Urinary bladder (tissue), 3 donors: ENCODE measurements at regions not wholly inside any gene's neighbourhood (a gene's known extent, or its start where the extent isn't known, plus 50 kb on each side); places are given as distances from the start of the nearest gene placed in this dataset.
A peak's percentile ranks its signal among the peaks of the same experiment; 100 is the strongest.

Experiments
- DNase-seq: peaks from one replicate; pipeline ENCODE4 v3.0.0-alpha.2; 2015; ENCODE audit errors: extremely low spot score
- H3K27ac ChIP-seq: one replicate; pipeline ENCODE4 v1.5.1; 2013; ENCODE audit warnings: low read depth, mild to moderate bottlenecking, moderate library complexity
- H3K36me3 ChIP-seq: one replicate; pipeline ENCODE4 v1.6.1; 2013; ENCODE audit warnings: mild to moderate bottlenecking, moderate library complexity; ENCODE audit not compliant: insufficient read depth
- H3K4me1 ChIP-seq: one replicate; pipeline ENCODE4 v1.6.1; 2013; ENCODE audit warnings: mild to moderate bottlenecking, moderate library complexity; ENCODE audit not compliant: insufficient read depth
- H3K4me3 ChIP-seq: one replicate; pipeline ENCODE4 v1.5.1; 2013; ENCODE audit warnings: low read depth, low read length
- WGBS: extraction: QIAGEN DNeasy Blood & Tissue Kit; methylation state at CpG from one replicate; pipeline ENCODE4 v1.1.7; 2013; 5-methylcytosine and 5-hydroxymethylcytosine counted together
- donor health status: healthy with polysubstance abuse.
- donor health status: healthy.

GRCh38 chr17:83196024-83196365 lies 116.6 kb downstream of the METRNL start:
- 49% methylated on average over 9 of the region's 9 CpGs for WGBS
- DNase-seq = no peak

GRCh38 chr17:83196366-83196765 lies 117.0 kb downstream of the METRNL start:
- H3K4me1 ChIP-seq = peaks cover 2% of the 10 kb centered on the region
- no peak for DNase-seq

More at GRCh38 chr17:83196024-83196365, 116.6 kb downstream of the METRNL start:
- H3K27ac ChIP-seq = no peak overlapping the region
- H3K36me3 ChIP-seq = no peaks in the 10 kb centered on the region
- no peak overlapping the region for H3K4me3 ChIP-seq
- peaks cover 2% of the 10 kb centered on the region for H3K4me1 ChIP-seq

GRCh38 chr17:83196973-83197880 lies 117.8 kb downstream of the METRNL start:
- H3K4me3 ChIP-seq = no peak overlapping the region
- no peak for DNase-seq
- no peaks in the 10 kb centered on the region for H3K36me3 ChIP-seq
- H3K27ac ChIP-seq = no peak overlapping the region
- H3K4me1 ChIP-seq = peaks cover 2% of the 10 kb centered on the region
- 76% methylated on average over 24 of the region's 24 CpGs for WGBS

More at GRCh38 chr17:83196366-83196765, 117.0 kb downstream of the METRNL start:
- H3K4me3 ChIP-seq = no peak overlapping the region
- WGBS = 97% methylated on average over 10 of the region's 10 CpGs
- H3K27ac ChIP-seq = no peak overlapping the region
- H3K36me3 ChIP-seq = no peaks in the 10 kb centered on the region

GRCh38 chr17:83198366-83199341 lies 119.2 kb downstream of the METRNL start:
- Histone ChIP-seq H3K36me3 (no peaks in the 10 kb centered on the region), H3K4me3 (no peak overlapping the region), H3K4me1 (peaks cover 2% of the 10 kb centered on the region), H3K27ac (no peak overlapping the region)
- DNase-seq = no peak
- WGBS = 90% methylated on average over 27 of the region's 27 CpGs

- H3K4me3 ChIP-seq = no peak overlapping the region
- no peak for DNase-seq
- H3K4me1 ChIP-seq = peaks cover 2% of the 10 kb centered on the region
- WGBS = 74% methylated on average over 23 of the region's 23 CpGs
- H3K36me3 ChIP-seq = no peaks in the 10 kb centered on the region
- H3K27ac ChIP-seq = peak overlapping the region; percentile 3
Observed at GRCh38 chr17:83199500-83200201, 120.2 kb downstream of the METRNL start.

GRCh38 chr17:83200231-83200699 lies 120.9 kb downstream of the METRNL start:
- H3K27ac ChIP-seq = peak overlapping the region; percentile 3
- no peak for DNase-seq
- H3K4me3 ChIP-seq = no peak overlapping the region
- WGBS = 70% methylated on average over 21 of the region's 21 CpGs
- peaks cover 2% of the 10 kb centered on the region for H3K4me1 ChIP-seq
- no peaks in the 10 kb centered on the region for H3K36me3 ChIP-seq

GRCh38 chr17:83200751-83201150 lies 121.3 kb downstream of the METRNL start:
- H3K4me3 ChIP-seq = no peak overlapping the region
- peaks cover under 1% of the 10 kb centered on the region for H3K4me1 ChIP-seq
- DNase-seq = no peak
- peak overlapping the region; percentile 33 for H3K27ac ChIP-seq
- 46% methylated on average over 3 of the region's 3 CpGs for WGBS
- H3K36me3 ChIP-seq = no peaks in the 10 kb centered on the region

GRCh38 chr17:83201206-83202001 lies 122.0 kb downstream of the METRNL start:
- H3K4me3 ChIP-seq = no peak overlapping the region
- H3K36me3 ChIP-seq = no peaks in the 10 kb centered on the region
- WGBS = 91% methylated on average over 9 of the region's 9 CpGs
- H3K4me1 ChIP-seq = no peaks in the 10 kb centered on the region
- H3K27ac ChIP-seq = no peak overlapping the region
- no peak for DNase-seq

GRCh38 chr17:83202002-83203000 lies 122.9 kb downstream of the METRNL start:
- no peak overlapping the region for H3K4me3 ChIP-seq
- 89% methylated on average over 13 of the region's 13 CpGs for WGBS
- DNase-seq = no peak
- H3K36me3 ChIP-seq = no peaks in the 10 kb centered on the region
- H3K27ac ChIP-seq = no peak overlapping the region
- H3K4me1 ChIP-seq = no peaks in the 10 kb centered on the region

GRCh38 chr17:83203073-83203471 lies 123.7 kb downstream of the METRNL start:
- no peaks in the 10 kb centered on the region for H3K36me3 ChIP-seq
- 73% methylated on average over 9 of the region's 9 CpGs for WGBS
- no peak for DNase-seq
- H3K4me3 ChIP-seq = no peak overlapping the region
- H3K4me1 ChIP-seq = no peaks in the 10 kb centered on the region
- H3K27ac ChIP-seq = no peak overlapping the region

GRCh38 chr17:83203472-83204221 lies 124.2 kb downstream of the METRNL start:
- no peak overlapping the region for H3K27ac ChIP-seq
- H3K4me1 ChIP-seq = no peaks in the 10 kb centered on the region
- WGBS = 79% methylated on average over 20 of the region's 20 CpGs
- H3K4me3 ChIP-seq = no peak overlapping the region
- no peak for DNase-seq
- H3K36me3 ChIP-seq = no peaks in the 10 kb centered on the region
